Activated CD8-positive, alpha-beta T cell treated with anti-CD3 and anti-CD28 coated beads for 36 hours (primary cell): ENCODE measurements at regions not wholly inside any gene's neighbourhood (a gene's known extent, or its start where the extent isn't known, plus 50 kb on each side); places are given as distances from the start of the nearest gene placed in this dataset.

Source experiments
- ATAC-seq: fragments of 200-7000 bp; cut with Tn5 transposase; one replicate; pipeline ENCODE4 v1.10.0; 2021; ENCODE audit warnings: mild to moderate bottlenecking, moderate library complexity
- CTCF ChIA-PET: fragments of 350-600 bp; sonication (Branson Sonifier 250); formaldehyde crosslinking; loops from one replicate; lab custom pipeline; 2021; ENCODE audit warnings: antibody characterized with exemption; lab: Charles Lee
- POLR2A ChIA-PET: fragments of 350-600 bp; sonication (Branson Sonifier 250); formaldehyde crosslinking; loops from one replicate; lab custom pipeline; 2021; ENCODE audit warnings: antibody characterized with exemption; lab: Charles Lee
- DNase-seq: peaks from one replicate; pipeline ENCODE4 v3.0.0-alpha.2; 2020
- H3K27ac Mint-ChIP-seq: one replicate; pipeline ENCODE4 v1.8.0; 2021; ENCODE audit warnings: mild to moderate bottlenecking, mixed read lengths
- H3K27me3 Mint-ChIP-seq: one replicate; pipeline ENCODE4 v1.8.0; 2021; ENCODE audit warnings: mixed read lengths
- H3K36me3 Mint-ChIP-seq: one replicate; pipeline ENCODE4 v1.8.0; 2021; ENCODE audit warnings: low read depth, mixed read lengths
- H3K4me1 Mint-ChIP-seq: one replicate; pipeline ENCODE4 v1.8.0; 2021; ENCODE audit warnings: low read depth, mixed read lengths
- H3K4me3 Mint-ChIP-seq: one replicate; pipeline ENCODE4 v1.8.0; 2021; ENCODE audit warnings: mild to moderate bottlenecking, moderate library complexity, mixed read lengths
- H3K9me3 Mint-ChIP-seq: one replicate; pipeline ENCODE4 v1.8.0; 2021; ENCODE audit warnings: mixed read lengths
- CTCF ChIP-seq: fragments of 200-600 bp; IDR thresholded peaks from one replicate; pipeline ENCODE4 v1.8.0; 2022; ENCODE audit warnings: antibody characterized with exemption, mild to moderate bottlenecking
- intact Hi-C: fragments of 100-400 bp; cut with micrococcal nuclease; formaldehyde crosslinking; loops from one replicate; pipeline ENCODE4 v1.10.0; 2022

GRCh38 chr12:88726806-88727720, 146.8 kb upstream of the KITLG start:
- POLR2A ChIA-PET: no interaction called here
- no peak for TF ChIP-seq CTCF
- CTCF ChIA-PET: no interaction called here
- intact Hi-C loops: no loop called here
- no peak overlapping the region for H3K27ac Mint-ChIP-seq
- H3K9me3 Mint-ChIP-seq: no peaks in the 10 kb centered on the region
- no peaks in the 10 kb centered on the region for H3K27me3 Mint-ChIP-seq
- H3K4me3 Mint-ChIP-seq: no peak overlapping the region
- ATAC-seq (no peak), DNase-seq (no peak)
- no peaks in the 10 kb centered on the region for H3K36me3 Mint-ChIP-seq
- H3K4me1 Mint-ChIP-seq: no peaks in the 10 kb centered on the region

DNA sequence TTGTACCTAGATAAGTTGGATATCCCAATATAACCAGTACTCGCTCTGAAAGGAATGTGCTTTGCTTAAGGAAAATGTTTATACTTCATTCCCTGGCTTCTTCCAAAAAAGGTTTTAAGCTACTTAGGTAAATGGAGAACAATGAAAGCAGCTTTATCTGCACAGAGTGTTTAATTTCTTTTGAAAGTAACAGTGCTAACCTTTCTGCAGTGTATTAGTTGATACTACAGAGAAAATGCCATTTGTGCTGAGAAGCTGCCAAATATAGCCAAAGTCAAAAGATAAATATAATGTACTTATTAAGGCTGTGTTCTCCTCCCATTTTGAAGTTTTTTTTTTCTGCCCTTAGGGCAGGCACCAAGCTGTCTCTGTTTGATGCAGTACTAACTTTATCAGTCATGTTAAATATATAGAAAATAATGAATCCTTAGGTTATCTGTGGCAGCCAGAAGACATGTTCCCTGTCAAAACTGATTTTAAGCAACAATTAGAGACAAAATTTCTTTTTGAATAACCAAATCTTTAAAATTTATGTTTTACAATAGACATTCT, 145.4 kb upstream of the KITLG start:
- Mint-ChIP-seq H3K27ac (no peak overlapping the region), H3K36me3 (no peaks in the 10 kb centered on the region), H3K4me1 (no peaks in the 10 kb centered on the region), H3K27me3 (no peaks in the 10 kb centered on the region), H3K9me3 (no peaks in the 10 kb centered on the region), H3K4me3 (no peak overlapping the region)
- DNase-seq (no peak), ATAC-seq (no peak)
- ChIA-PET POLR2A (no interaction called here), CTCF (no interaction called here)
- intact Hi-C loops: no loop called here
- no peak for TF ChIP-seq CTCF

DNA sequence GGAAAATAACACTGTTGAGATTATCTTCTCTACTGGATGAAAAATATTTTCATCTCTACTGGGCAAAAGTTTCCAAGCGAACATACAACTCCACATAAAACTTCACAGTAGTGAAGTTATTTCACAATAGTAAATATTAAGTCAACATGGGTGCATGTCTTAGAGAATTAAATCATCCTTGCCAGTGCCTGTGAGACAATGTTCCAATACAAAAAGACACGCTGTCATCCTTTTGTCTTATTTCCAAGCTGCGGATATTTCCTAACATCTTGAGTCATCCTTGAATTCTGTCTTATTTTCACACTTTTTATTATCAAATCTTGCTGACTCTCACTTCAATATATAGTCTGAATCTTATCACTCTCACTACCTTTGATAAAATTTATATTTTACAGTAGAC, 142.9 kb upstream of the KITLG start:
- Mint-ChIP-seq H3K9me3 (no peaks in the 10 kb centered on the region), H3K27ac (no peak overlapping the region), H3K36me3 (no peaks in the 10 kb centered on the region), H3K4me1 (no peaks in the 10 kb centered on the region), H3K4me3 (no peak overlapping the region), H3K27me3 (no peaks in the 10 kb centered on the region)
- ChIA-PET POLR2A (no interaction called here), CTCF (no interaction called here)
- intact Hi-C loops: no loop called here
- DNase-seq: no peak
- no peak for ATAC-seq
- TF ChIP-seq CTCF: no peak

DNA sequence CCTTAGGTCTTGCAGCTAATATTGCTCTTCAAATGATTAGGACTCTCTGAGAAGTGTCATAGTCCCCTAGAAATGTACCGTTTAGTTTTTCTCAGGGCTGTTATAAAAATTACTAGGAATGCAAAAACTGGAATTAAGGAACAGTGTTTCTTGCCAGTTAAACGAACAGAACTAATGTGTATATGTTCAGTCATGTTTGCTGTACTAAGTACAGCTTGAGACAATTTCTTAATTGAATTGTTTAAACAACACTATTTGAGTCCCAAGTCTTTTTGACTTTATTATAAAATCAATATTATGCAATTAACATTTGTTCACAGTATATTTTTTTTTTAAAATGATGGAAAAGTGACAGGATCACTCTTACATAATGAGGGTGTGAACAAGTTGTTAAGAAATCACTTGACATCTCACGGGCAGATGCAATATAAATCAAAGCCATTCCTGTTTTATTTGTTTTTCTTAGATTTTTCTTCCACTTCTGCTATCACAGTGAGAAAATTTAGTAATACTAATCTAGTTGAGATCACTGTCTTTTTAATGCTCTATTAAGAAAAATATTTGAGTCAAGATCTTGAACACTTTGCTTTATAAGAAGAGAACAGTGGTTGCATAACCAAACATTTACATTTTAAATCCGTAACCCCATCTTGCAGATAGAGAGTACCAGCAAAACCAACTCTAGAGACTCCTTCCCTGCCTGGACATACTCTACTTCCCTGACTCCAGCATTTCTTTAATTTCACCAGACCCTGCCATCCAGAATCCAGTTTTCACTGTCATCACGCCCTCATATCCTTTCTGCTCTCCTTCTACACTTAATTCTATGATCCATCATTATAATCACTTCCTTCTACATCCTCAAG, 140.7 kb upstream of the KITLG start:
- ChIA-PET POLR2A (no interaction called here), CTCF (no interaction called here)
- Mint-ChIP-seq H3K4me1 (no peaks in the 10 kb centered on the region), H3K9me3 (no peaks in the 10 kb centered on the region), H3K36me3 (no peaks in the 10 kb centered on the region), H3K4me3 (no peak overlapping the region), H3K27ac (no peak overlapping the region), H3K27me3 (no peaks in the 10 kb centered on the region)
- intact Hi-C loops: no loop called here
- no peak for ATAC-seq
- no peak for TF ChIP-seq CTCF
- no peak for DNase-seq
